Keratinocyte (primary cell): ENCODE measurements at regions not wholly inside any gene's neighbourhood (a gene's known extent, or its start where the extent isn't known, plus 50 kb on each side); places are given as distances from the start of the nearest gene placed in this dataset.
A peak's percentile ranks its signal among the peaks of the same experiment; 100 is the strongest.

Source experiments
- DNase-seq: peaks from one replicate; pipeline ENCODE4 v3.0.0-alpha.2; 2011; ENCODE audit warnings: low read depth, missing footprints, low spot score
- FAIRE-seq: peaks from 2 replicates; lab custom pipeline; 2011; peaks lifted over from hg19 to GRCh38; lab: Jason Lieb, UNC
- H2AFZ ChIP-seq: 2 replicates; pipeline ENCODE4 v1.6.0; 2012; ENCODE audit warnings: low read length, control low read depth, inconsistent platforms; ENCODE audit not compliant: control insufficient read depth
- H3K27ac ChIP-seq: 2 replicates; pipeline ENCODE4 v1.5.1; 2011; ENCODE audit warnings: low read length; ENCODE audit not compliant: control insufficient read depth, insufficient read depth
- H3K27me3 ChIP-seq: 3 replicates; pipeline ENCODE4 v1.6.0; 2011; ENCODE audit warnings: low read length; ENCODE audit not compliant: control insufficient read depth, insufficient read depth; ENCODE audit errors: extremely low read depth
- H3K36me3 ChIP-seq, 2 experiments: 2 replicates in 1 of 2; 3 replicates in 1 of 2; pipeline ENCODE4 v1.5.1; 2011; ENCODE audit warnings: low read length in 2 of 2, mild to moderate bottlenecking in 1 of 2; ENCODE audit not compliant: control insufficient read depth in 2 of 2, insufficient read depth in 2 of 2; ENCODE audit errors: extremely low read depth in 1 of 2
- H3K4me1 ChIP-seq: 3 replicates; pipeline ENCODE4 v1.5.1; 2011; ENCODE audit warnings: low read length; ENCODE audit not compliant: control insufficient read depth, insufficient read depth; ENCODE audit errors: extremely low read depth
- H3K4me2 ChIP-seq: 3 replicates; pipeline ENCODE4 v1.6.0; 2011; ENCODE audit warnings: low read depth, low read length; ENCODE audit not compliant: control insufficient read depth, insufficient read depth; ENCODE audit errors: extremely low read depth
- H3K4me3 ChIP-seq, 3 experiments: fragments of 200-600 bp in 1 of 3; sonication (generic) in 1 of 3; 2 replicates in 2 of 3; 3 replicates in 1 of 3; pipeline ENCODE4 v1.5.1; 2011 to 2016; ENCODE audit warnings: low read length in 3 of 3, mild to moderate bottlenecking in 3 of 3, control low read depth in 2 of 3, inconsistent platforms in 1 of 3, low read depth in 1 of 3, mixed read lengths in 1 of 3, mixed run types in 1 of 3, moderate library complexity in 1 of 3; ENCODE audit not compliant: control insufficient read depth in 2 of 3, insufficient read depth in 2 of 3; ENCODE audit errors: extremely low read depth in 1 of 3
- H3K79me2 ChIP-seq: 2 replicates; pipeline ENCODE4 v1.6.0; 2012; ENCODE audit warnings: low read length; ENCODE audit not compliant: control insufficient read depth, insufficient read depth
- H3K9ac ChIP-seq: 3 replicates; pipeline ENCODE4 v1.6.0; 2011; ENCODE audit warnings: low read length; ENCODE audit not compliant: control insufficient read depth, insufficient read depth; ENCODE audit errors: extremely low read depth
- H3K9me1 ChIP-seq: 3 replicates; pipeline ENCODE4 v1.6.0; 2011; ENCODE audit warnings: low read length; ENCODE audit not compliant: control insufficient read depth, insufficient read depth; ENCODE audit errors: extremely low read depth
- H3K9me3 ChIP-seq: 2 replicates; pipeline ENCODE4 v1.5.1; 2012; ENCODE audit warnings: low read depth, low read length; ENCODE audit not compliant: control insufficient read depth
- H4K20me1 ChIP-seq: 3 replicates; pipeline ENCODE4 v1.6.0; 2011; ENCODE audit warnings: low read length; ENCODE audit not compliant: control insufficient read depth, insufficient read depth; ENCODE audit errors: extremely low read depth
- EZH2 ChIP-seq: IDR thresholded peaks from one replicate; pipeline ENCODE4 v1.6.1; 2012; ENCODE audit warnings: inconsistent platforms, mild to moderate bottlenecking, low read length, moderate library complexity
- dilution Hi-C: fragments of 300-500 bp; cut with MboI; formaldehyde crosslinking; loops from one replicate; pipeline ENCODE4 v1.7.0; 2020; ENCODE audit warnings: low sequenced_read_pairs; ENCODE audit not compliant: extremely low pct_ligation_motif_present
- TF ChIP-seq, protein P1 (sequence below), 3 experiments: IDR thresholded peaks in 1 of 3; conservative IDR thresholded peaks in 1 of 3; optimal IDR thresholded peaks in 1 of 3; 2 replicates in 2 of 3; 3 replicates in 1 of 3; pipeline versions ENCODE3 to v1.5.1; 2011; ENCODE audit warnings: low read length in 3 of 3, mild to moderate bottlenecking in 3 of 3, moderate library complexity in 2 of 3, control low read depth in 1 of 3, inconsistent platforms in 1 of 3; ENCODE audit not compliant: insufficient read depth in 2 of 3; ENCODE audit errors: extremely low read depth in 1 of 3

DNA sequence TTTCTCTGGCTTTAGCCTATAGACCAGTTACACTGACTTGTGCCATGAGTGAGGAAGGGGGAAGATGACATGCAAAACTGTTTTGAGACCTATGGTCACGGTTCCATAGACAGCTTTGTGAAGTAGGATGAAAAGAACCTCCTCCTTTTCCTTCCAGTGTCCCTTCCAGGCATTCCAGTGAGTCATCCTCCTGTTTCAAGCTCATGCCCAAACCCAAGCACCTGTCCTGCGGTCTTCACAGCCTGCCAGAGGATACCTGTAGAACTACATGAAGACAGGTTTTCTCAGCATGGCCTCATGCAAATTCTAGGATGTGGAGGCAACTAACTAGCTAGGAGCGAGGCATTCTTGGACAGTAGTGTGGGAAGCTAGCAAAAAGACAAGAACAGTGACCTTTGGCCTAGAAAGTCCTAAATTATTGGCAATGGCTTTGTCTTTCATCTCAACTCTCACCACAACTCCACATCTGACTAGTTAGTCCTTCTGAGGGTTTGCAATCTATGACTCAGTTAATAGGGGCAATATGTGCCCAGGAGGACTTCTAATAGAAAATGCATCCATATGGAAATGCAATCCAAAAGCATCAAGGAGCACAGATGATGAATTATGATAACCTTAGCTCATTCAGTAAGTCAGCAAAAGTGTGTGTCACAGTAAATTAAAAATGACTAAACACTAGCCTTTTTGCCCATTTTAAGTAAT is 154.7 kb downstream of the RBM43 start:
- no peaks in the 10 kb centered on the region for H3K9me3 ChIP-seq
- no peaks in the 10 kb centered on the region for H3K9me1 ChIP-seq
- H3K79me2 ChIP-seq = no peaks in the 10 kb centered on the region
- TF ChIP-seq, protein P1, sequence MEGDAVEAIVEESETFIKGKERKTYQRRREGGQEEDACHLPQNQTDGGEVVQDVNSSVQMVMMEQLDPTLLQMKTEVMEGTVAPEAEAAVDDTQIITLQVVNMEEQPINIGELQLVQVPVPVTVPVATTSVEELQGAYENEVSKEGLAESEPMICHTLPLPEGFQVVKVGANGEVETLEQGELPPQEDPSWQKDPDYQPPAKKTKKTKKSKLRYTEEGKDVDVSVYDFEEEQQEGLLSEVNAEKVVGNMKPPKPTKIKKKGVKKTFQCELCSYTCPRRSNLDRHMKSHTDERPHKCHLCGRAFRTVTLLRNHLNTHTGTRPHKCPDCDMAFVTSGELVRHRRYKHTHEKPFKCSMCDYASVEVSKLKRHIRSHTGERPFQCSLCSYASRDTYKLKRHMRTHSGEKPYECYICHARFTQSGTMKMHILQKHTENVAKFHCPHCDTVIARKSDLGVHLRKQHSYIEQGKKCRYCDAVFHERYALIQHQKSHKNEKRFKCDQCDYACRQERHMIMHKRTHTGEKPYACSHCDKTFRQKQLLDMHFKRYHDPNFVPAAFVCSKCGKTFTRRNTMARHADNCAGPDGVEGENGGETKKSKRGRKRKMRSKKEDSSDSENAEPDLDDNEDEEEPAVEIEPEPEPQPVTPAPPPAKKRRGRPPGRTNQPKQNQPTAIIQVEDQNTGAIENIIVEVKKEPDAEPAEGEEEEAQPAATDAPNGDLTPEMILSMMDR (optimal IDR thresholded peaks at IDR 0.05 in 1 of 3, IDR thresholded peaks at IDR 0.05 in 1 of 3, conservative IDR thresholded peaks at IDR 0.05 in 1 of 3; ENCODE audit: extremely low read depth in 1 of 3, insufficient read depth in 2 of 3, low read length in 3 of 3) = no peak
- no peak for TF ChIP-seq EZH2
- peaks cover 3% of the 10 kb centered on the region for H3K4me1 ChIP-seq
- no peak overlapping the region for H3K4me2 ChIP-seq
- H4K20me1 ChIP-seq = no peaks in the 10 kb centered on the region
- H3K27me3 ChIP-seq = no peaks in the 10 kb centered on the region
- H3K9ac ChIP-seq = no peak overlapping the region
- DNase-seq (peak; percentile 4), FAIRE-seq (peak; percentile 57)
- no peaks in the 10 kb centered on the region for H3K36me3 ChIP-seq
- no peak overlapping the region for H3K4me3 ChIP-seq
- H3K27ac ChIP-seq = no peak overlapping the region
- dilution Hi-C loops = no loop called here
- no peak overlapping the region for H2AFZ ChIP-seq

DNA sequence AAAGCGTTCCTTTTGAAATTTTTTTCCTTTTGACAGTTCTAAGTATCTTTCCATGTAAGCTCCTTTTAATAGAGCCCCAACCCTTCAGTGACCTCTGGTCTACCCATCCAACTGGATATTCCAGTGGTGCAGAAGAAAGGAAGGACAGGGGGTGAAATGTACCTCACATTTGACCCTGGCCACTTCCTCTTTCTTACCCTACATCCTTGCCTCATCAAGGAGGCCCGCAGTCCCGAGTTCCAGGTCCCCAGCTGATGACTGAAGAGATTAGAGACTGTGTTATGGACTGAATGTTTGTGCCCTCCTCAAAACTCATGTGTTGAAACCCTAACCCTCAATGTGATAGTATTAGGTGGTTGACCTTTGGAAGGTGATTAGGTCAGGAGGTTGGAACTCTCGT is 158.1 kb downstream of the RBM43 start:
- no peak for FAIRE-seq

More for the DNA sequence above, 158.1 kb downstream of the RBM43 start:
- TF ChIP-seq EZH2 = no peak
- TF ChIP-seq, protein P1 (optimal IDR thresholded peaks at IDR 0.05 in 1 of 3, IDR thresholded peaks at IDR 0.05 in 1 of 3, conservative IDR thresholded peaks at IDR 0.05 in 1 of 3; ENCODE audit: extremely low read depth in 1 of 3, insufficient read depth in 2 of 3, low read length in 3 of 3) = no peak
- dilution Hi-C loops = no loop called here
- Histone ChIP-seq H2AFZ (no peak overlapping the region), H3K9me1 (no peaks in the 10 kb centered on the region), H3K9ac (no peak overlapping the region), H3K27me3 (no peaks in the 10 kb centered on the region), H3K4me1 (no peaks in the 10 kb centered on the region), H3K79me2 (no peaks in the 10 kb centered on the region), H3K27ac (no peak overlapping the region), H3K36me3 (no peaks in the 10 kb centered on the region), H3K9me3 (no peaks in the 10 kb centered on the region), H3K4me3 (no peak overlapping the region), H3K4me2 (no peak overlapping the region), H4K20me1 (no peaks in the 10 kb centered on the region)
- DNase-seq = no peak
